ENCODE measurements at regions not wholly inside any gene's neighbourhood (a gene's known extent, or its start where the extent isn't known, plus 50 kb on each side); places are given as distances from the start of the nearest gene placed in this dataset.

DNA sequence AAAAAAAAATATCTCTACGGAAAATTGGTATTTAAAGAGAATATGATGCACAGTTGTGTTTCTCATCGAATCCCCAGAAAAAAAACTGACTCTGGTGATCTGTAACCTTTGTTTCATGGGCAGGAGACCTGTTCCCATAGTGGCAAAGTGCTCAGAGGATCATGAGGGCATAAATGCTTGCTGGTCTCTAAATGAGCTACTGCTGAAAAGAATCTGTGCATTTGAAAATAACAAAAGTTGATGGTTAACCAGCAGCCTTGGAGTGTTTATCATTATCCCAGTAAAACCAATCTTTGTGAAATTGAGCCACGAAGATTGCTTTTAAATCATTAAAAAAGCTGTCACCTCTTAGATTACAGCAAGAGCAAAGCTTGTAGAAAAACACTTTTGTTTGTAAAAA, 775.4 kb downstream of the MTRR start:
- Histone ChIP-seq H3K27ac (ENCODE audit: low read length) (no peak overlapping the region), H3K27me3 (ENCODE audit: insufficient read depth, low read depth, low read length) (no peaks in the 10 kb centered on the region), H3K9ac (ENCODE audit: low read length) (no peak overlapping the region), H3K4me3 (ENCODE audit: low read length) (no peak overlapping the region), H3K4me2 (ENCODE audit: low read length) (no peak overlapping the region), H3K36me3 (ENCODE audit: insufficient read depth, low read length) (no peaks in the 10 kb centered on the region), H3K9me2 (ENCODE audit: insufficient read depth, low read length) (no peaks in the 10 kb centered on the region), H3F3A (ENCODE audit: insufficient read depth, low read length, poor library complexity, severe bottlenecking) (no peaks in the 10 kb centered on the region), H3K9me3 (ENCODE audit: low read length) (no peaks in the 10 kb centered on the region), H2AFZ (ENCODE audit: low read depth, low read length) (no peak overlapping the region), H4K20me1 (ENCODE audit: insufficient read depth) (no peaks in the 10 kb centered on the region), H3K79me2 (replicated peaks; ENCODE audit: insufficient read depth, low read length) (no peaks in the 10 kb centered on the region)
- TF ChIP-seq RAD21 (conservative IDR thresholded peaks at IDR 0.05), result no peak
- TF ChIP-seq, protein P1, sequence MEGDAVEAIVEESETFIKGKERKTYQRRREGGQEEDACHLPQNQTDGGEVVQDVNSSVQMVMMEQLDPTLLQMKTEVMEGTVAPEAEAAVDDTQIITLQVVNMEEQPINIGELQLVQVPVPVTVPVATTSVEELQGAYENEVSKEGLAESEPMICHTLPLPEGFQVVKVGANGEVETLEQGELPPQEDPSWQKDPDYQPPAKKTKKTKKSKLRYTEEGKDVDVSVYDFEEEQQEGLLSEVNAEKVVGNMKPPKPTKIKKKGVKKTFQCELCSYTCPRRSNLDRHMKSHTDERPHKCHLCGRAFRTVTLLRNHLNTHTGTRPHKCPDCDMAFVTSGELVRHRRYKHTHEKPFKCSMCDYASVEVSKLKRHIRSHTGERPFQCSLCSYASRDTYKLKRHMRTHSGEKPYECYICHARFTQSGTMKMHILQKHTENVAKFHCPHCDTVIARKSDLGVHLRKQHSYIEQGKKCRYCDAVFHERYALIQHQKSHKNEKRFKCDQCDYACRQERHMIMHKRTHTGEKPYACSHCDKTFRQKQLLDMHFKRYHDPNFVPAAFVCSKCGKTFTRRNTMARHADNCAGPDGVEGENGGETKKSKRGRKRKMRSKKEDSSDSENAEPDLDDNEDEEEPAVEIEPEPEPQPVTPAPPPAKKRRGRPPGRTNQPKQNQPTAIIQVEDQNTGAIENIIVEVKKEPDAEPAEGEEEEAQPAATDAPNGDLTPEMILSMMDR (IDR thresholded peaks at IDR 0.05; ENCODE audit: poor library complexity, severe bottlenecking), result no peak
- no peak for TF ChIP-seq MXI1 (conservative IDR thresholded peaks at IDR 0.05; ENCODE audit: poor library complexity, severe bottlenecking)
- TF ChIP-seq EP300 (conservative IDR thresholded peaks at IDR 0.05; ENCODE audit: poor library complexity, severe bottlenecking), result no peak
- TF ChIP-seq, protein P2, sequence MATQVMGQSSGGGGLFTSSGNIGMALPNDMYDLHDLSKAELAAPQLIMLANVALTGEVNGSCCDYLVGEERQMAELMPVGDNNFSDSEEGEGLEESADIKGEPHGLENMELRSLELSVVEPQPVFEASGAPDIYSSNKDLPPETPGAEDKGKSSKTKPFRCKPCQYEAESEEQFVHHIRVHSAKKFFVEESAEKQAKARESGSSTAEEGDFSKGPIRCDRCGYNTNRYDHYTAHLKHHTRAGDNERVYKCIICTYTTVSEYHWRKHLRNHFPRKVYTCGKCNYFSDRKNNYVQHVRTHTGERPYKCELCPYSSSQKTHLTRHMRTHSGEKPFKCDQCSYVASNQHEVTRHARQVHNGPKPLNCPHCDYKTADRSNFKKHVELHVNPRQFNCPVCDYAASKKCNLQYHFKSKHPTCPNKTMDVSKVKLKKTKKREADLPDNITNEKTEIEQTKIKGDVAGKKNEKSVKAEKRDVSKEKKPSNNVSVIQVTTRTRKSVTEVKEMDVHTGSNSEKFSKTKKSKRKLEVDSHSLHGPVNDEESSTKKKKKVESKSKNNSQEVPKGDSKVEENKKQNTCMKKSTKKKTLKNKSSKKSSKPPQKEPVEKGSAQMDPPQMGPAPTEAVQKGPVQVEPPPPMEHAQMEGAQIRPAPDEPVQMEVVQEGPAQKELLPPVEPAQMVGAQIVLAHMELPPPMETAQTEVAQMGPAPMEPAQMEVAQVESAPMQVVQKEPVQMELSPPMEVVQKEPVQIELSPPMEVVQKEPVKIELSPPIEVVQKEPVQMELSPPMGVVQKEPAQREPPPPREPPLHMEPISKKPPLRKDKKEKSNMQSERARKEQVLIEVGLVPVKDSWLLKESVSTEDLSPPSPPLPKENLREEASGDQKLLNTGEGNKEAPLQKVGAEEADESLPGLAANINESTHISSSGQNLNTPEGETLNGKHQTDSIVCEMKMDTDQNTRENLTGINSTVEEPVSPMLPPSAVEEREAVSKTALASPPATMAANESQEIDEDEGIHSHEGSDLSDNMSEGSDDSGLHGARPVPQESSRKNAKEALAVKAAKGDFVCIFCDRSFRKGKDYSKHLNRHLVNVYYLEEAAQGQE (IDR thresholded peaks at IDR 0.05; ENCODE audit: borderline replicate concordance), result no peak
- no peak for TF ChIP-seq POLR2AphosphoS5 (IDR thresholded peaks at IDR 0.05)
- no peak for TF ChIP-seq SMC3 (conservative IDR thresholded peaks at IDR 0.05; ENCODE audit: poor library complexity)
- no peak for TF ChIP-seq EZH2 (IDR thresholded peaks at IDR 0.05; ENCODE audit: borderline replicate concordance, insufficient read depth, low read length, poor library complexity, severe bottlenecking)
- TF ChIP-seq TAF1 (IDR thresholded peaks at IDR 0.05; ENCODE audit: low read depth), result no peak

DNA sequence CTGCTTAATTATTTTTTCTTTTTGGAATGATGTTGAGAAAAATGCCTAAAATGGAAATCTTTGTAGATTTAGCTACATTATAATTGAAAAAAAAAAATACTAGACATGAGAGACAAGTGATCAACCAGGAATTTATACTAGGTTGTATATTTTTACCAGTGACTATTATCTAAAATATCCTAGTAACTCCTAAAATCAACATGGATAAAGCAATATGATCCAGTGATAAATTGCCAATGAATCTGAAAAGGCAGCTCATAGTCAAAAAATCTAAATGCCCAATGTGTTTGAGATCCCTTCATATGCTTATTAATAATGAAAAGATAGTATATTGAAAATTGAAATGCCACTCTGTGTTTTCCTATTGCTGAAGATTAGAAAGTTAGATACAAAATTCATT, 778.2 kb downstream of the MTRR start:
- Histone ChIP-seq H3K4me3 (ENCODE audit: low read length) (no peak overlapping the region), H4K20me1 (ENCODE audit: insufficient read depth) (no peaks in the 10 kb centered on the region), H3K36me3 (ENCODE audit: insufficient read depth, low read length) (no peaks in the 10 kb centered on the region), H2AFZ (ENCODE audit: low read depth, low read length) (no peak overlapping the region), H3K4me2 (ENCODE audit: low read length) (no peak overlapping the region), H3K27me3 (ENCODE audit: insufficient read depth, low read depth, low read length) (no peaks in the 10 kb centered on the region), H3K9ac (ENCODE audit: low read length) (no peak overlapping the region), H3K79me2 (replicated peaks; ENCODE audit: insufficient read depth, low read length) (no peaks in the 10 kb centered on the region), H3F3A (ENCODE audit: insufficient read depth, low read length, poor library complexity, severe bottlenecking) (no peaks in the 10 kb centered on the region), H3K9me2 (ENCODE audit: insufficient read depth, low read length) (no peaks in the 10 kb centered on the region), H3K9me3 (ENCODE audit: low read length) (no peaks in the 10 kb centered on the region), H3K27ac (ENCODE audit: low read length) (no peak overlapping the region)
- TF ChIP-seq EZH2 (IDR thresholded peaks at IDR 0.05; ENCODE audit: borderline replicate concordance, insufficient read depth, low read length, poor library complexity, severe bottlenecking) (no peak), TAF1 (IDR thresholded peaks at IDR 0.05; ENCODE audit: low read depth) (no peak), POLR2AphosphoS5 (IDR thresholded peaks at IDR 0.05) (no peak), MXI1 (conservative IDR thresholded peaks at IDR 0.05; ENCODE audit: poor library complexity, severe bottlenecking) (no peak), EP300 (conservative IDR thresholded peaks at IDR 0.05; ENCODE audit: poor library complexity, severe bottlenecking) (no peak), SMC3 (conservative IDR thresholded peaks at IDR 0.05; ENCODE audit: poor library complexity) (no peak), RAD21 (conservative IDR thresholded peaks at IDR 0.05) (no peak)
- TF ChIP-seq, protein P1 (IDR thresholded peaks at IDR 0.05; ENCODE audit: poor library complexity, severe bottlenecking), result no peak
- TF ChIP-seq, protein P2 (IDR thresholded peaks at IDR 0.05; ENCODE audit: borderline replicate concordance), result no peak

Measured in neural cell (in vitro differentiated cells).